OCI-LY7 (cell line): ENCODE measurements at regions not wholly inside any gene's neighbourhood (a gene's known extent, or its start where the extent isn't known, plus 50 kb on each side); places are given as distances from the start of the nearest gene placed in this dataset.

Experiments used
- BruUV-seq: library from RNA; stranded (reverse); fragments of 400-500 nt; replicated peaks from 2 replicates; lab custom pipeline; 2021; lab: Mats Ljungman, UMichigan
- CTCF ChIA-PET: fragments of 300-600 bp; sonication (Branson Sonifier 250); formaldehyde crosslinking; loops from one replicate; lab custom pipeline; 2022; ENCODE audit warnings: antibody characterized with exemption; ENCODE audit not compliant: unreplicated experiment; lab: Charles Lee
- POLR2A ChIA-PET: fragments of 300-600 bp; sonication (Branson Sonifier 250); formaldehyde crosslinking; loops from one replicate; lab custom pipeline; 2022; ENCODE audit warnings: antibody characterized with exemption; lab: Charles Lee
- DNase-seq: peaks from one replicate; pipeline ENCODE4 v3.0.0-alpha.2; 2015; ENCODE audit warnings: low spot score
- H2AFZ ChIP-seq: fragments of 200-600 bp; sonication (generic), shearing (Covaris generic); 2 replicates; pipeline ENCODE4 v1.6.1; 2014; ENCODE audit warnings: mild to moderate bottlenecking, antibody characterized with exemption, low read length, moderate library complexity
- H3K27ac ChIP-seq: fragments of 200-600 bp; sonication (generic); 2 replicates; pipeline ENCODE4 v1.5.1; 2014; ENCODE audit warnings: mixed run types, low read depth, mild to moderate bottlenecking, moderate library complexity, low read length, inconsistent platforms; ENCODE audit not compliant: poor library complexity, severe bottlenecking
- H3K36me3 ChIP-seq: fragments of 200-600 bp; sonication (generic); 2 replicates; pipeline ENCODE4 v1.6.1; 2014; ENCODE audit warnings: mild to moderate bottlenecking, antibody characterized with exemption, low read length, moderate library complexity, mixed read lengths; ENCODE audit not compliant: insufficient read depth
- H3K4me1 ChIP-seq: fragments of 200-600 bp; sonication (generic); 2 replicates; pipeline ENCODE4 v1.5.1; 2014; ENCODE audit warnings: mild to moderate bottlenecking, low read length; ENCODE audit not compliant: insufficient read depth, poor library complexity, severe bottlenecking
- H3K4me2 ChIP-seq: fragments of 200-600 bp; sonication (generic); 2 replicates; pipeline ENCODE4 v1.6.1; 2014; ENCODE audit warnings: mild to moderate bottlenecking, low read length
- H3K4me3 ChIP-seq: fragments of 200-600 bp; sonication (generic); 2 replicates; pipeline ENCODE4 v1.5.1; 2014; ENCODE audit warnings: mild to moderate bottlenecking, low read depth, low read length; ENCODE audit not compliant: poor library complexity, severe bottlenecking
- H3K79me2 ChIP-seq: fragments of 200-600 bp; sonication (generic); 2 replicates; pipeline ENCODE4 v1.6.1; 2016; ENCODE audit warnings: low read depth, mild to moderate bottlenecking, low read length, moderate library complexity, mixed read lengths; ENCODE audit not compliant: insufficient read depth
- H3K9me2 ChIP-seq: fragments of 200-600 bp; sonication (generic); 2 replicates; pipeline ENCODE4 v1.6.1; 2016; ENCODE audit warnings: mild to moderate bottlenecking, low read length, mixed read lengths; ENCODE audit not compliant: insufficient read depth
- H3K9me3 ChIP-seq: fragments of 200-600 bp; sonication (generic); 2 replicates; pipeline ENCODE4 v1.6.1; 2014; ENCODE audit warnings: mild to moderate bottlenecking, mixed run types, low read length, mixed read lengths
- H4K20me1 ChIP-seq: fragments of 200-600 bp; sonication (generic); 2 replicates; pipeline ENCODE4 v1.6.1; 2014; ENCODE audit warnings: mild to moderate bottlenecking, antibody characterized with exemption, low read length, moderate library complexity, mixed read lengths; ENCODE audit not compliant: insufficient read depth
- CTCF ChIP-seq: fragments of 200-600 bp; sonication (generic); conservative IDR thresholded peaks from 2 replicates; pipeline ENCODE4 v1.5.1; 2014; ENCODE audit warnings: mild to moderate bottlenecking, antibody characterized with exemption, low read length, moderate library complexity, mixed read lengths
- EZH2phosphoT487 ChIP-seq: fragments of 200-600 bp; sonication (generic); IDR thresholded peaks from 2 replicates; pipeline ENCODE4 v1.6.1; 2018; ENCODE audit warnings: low read depth, borderline replicate concordance, mild to moderate bottlenecking, mixed run types, antibody characterized with exemption, low read length, moderate library complexity, mixed read lengths
- intact Hi-C: fragments of 100-400 bp; cut with micrococcal nuclease; formaldehyde crosslinking; loops from one replicate; pipeline ENCODE4 v1.10.0; 2022; ENCODE audit not compliant: unreplicated experiment

DNA sequence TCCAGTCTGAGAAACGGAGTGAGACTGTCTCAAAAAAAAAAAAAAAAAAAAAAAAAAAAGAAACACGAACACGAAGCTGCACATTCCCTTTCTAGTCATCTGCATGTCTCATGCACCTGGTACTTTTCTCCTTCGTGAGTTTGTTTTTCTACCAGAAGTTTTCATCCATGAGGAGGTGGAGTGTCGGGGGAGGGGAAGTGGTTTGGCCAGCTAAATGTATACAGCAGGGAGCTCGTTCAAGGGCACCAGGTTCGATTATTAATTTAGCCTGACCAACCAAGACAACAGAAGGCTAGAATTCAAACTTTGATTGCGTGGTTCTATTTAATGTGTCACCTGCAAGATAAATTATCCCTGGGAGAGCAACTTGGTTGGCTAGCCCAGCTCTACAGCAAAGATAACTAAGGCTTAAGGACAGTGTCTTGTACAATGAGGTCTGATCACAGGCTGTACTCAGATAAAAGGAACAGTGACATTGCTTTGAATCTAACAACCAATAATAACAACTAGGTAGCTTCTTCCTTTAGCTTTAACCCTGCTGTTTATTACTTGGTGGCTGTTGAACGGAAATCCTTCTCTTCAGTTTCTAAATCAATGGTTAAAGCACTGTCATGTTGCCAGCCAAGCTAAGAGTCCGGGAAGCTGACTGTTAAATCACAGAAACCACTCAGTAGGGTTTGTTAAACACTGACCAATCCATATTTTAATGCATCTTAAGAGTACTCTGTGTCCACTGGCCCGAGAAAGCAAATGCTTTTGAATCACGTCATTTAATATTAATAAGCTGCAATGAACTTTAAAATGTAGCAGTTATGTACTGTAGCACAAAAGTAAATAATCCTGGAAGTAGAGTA is 98.4 kb upstream of the STARD13 start:
- H3K36me3 ChIP-seq: no peaks in the 10 kb centered on the region
- ChIA-PET POLR2A (interaction anchor here (0.6 to 1.6 kb wide), 3 partner anchors 17 to 191 kb away, joined by 3 to 8 read pairs (median 7); no protein-coding TSS in a partner anchor), CTCF (no interaction called here)
- H3K79me2 ChIP-seq: no peaks in the 10 kb centered on the region
- H4K20me1 ChIP-seq: no peaks in the 10 kb centered on the region
- no peak overlapping the region for H3K4me3 ChIP-seq
- TF ChIP-seq EZH2phosphoT487 (no peak), CTCF (no peak)
- H3K9me3 ChIP-seq: no peaks in the 10 kb centered on the region
- no peak overlapping the region for H2AFZ ChIP-seq
- no peak overlapping the region for H3K4me2 ChIP-seq
- no peaks in the 10 kb centered on the region for H3K9me2 ChIP-seq
- intact Hi-C loops: no loop called here
- no TSS peak for BruUV-seq
- no peaks in the 10 kb centered on the region for H3K4me1 ChIP-seq
- DNase-seq: no peak
- no peak overlapping the region for H3K27ac ChIP-seq

GRCh38 chr13:33388286-33388998 is 102.9 kb upstream of the STARD13 start:
- BruUV-seq: no TSS peak
- Histone ChIP-seq H2AFZ (no peak overlapping the region), H3K36me3 (no peaks in the 10 kb centered on the region), H4K20me1 (no peaks in the 10 kb centered on the region), H3K79me2 (no peaks in the 10 kb centered on the region), H3K4me1 (no peaks in the 10 kb centered on the region), H3K4me2 (no peak overlapping the region), H3K9me2 (no peaks in the 10 kb centered on the region), H3K9me3 (no peaks in the 10 kb centered on the region), H3K27ac (no peak overlapping the region), H3K4me3 (no peak overlapping the region)
- TF ChIP-seq EZH2phosphoT487: no peak
- no peak for TF ChIP-seq CTCF
- intact Hi-C loops: no loop called here
- no peak for DNase-seq
- POLR2A ChIA-PET: interaction anchor here (0.7 to 1.2 kb wide), 3 partner anchors 17 to 1472 kb away, joined by 3 to 4 read pairs (median 3); no protein-coding TSS in a partner anchor
- CTCF ChIA-PET: no interaction called here
